ENCODE measurements at regions not wholly inside any gene's neighbourhood (a gene's known extent, or its start where the extent isn't known, plus 50 kb on each side); places are given as distances from the start of the nearest gene placed in this dataset.

DNA sequence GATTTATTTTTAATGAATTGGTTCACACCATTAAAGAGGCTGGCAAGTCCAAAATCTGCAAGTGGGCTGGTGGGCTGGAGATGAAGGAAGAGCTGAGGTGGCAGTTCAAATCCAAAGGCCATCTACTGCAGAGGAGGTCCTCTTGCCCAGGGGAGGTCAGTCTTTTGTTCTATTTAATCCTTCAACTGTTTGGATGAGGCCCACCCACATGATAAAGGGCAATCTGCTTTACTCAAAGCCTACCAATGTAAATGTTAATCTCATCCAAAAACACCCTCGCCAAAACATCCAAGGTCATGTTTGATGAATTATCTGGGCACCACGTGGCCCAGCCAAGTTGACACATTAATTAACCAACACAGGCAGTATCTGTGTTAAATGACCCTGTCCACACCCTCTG, 99.0 kb downstream of the RRAGC start:
- Histone ChIP-seq H3K4me1 (ENCODE audit: control insufficient read depth in 3 of 3, insufficient read depth in 3 of 3, low read length in 3 of 3) (no peaks in the 10 kb centered on the region), H3K36me3 (ENCODE audit: control insufficient read depth in 3 of 3, insufficient read depth in 3 of 3, low read length in 3 of 3) (no peaks in the 10 kb centered on the region), H3K27me3 (ENCODE audit: control insufficient read depth in 3 of 3, insufficient read depth in 3 of 3, low read length in 3 of 3) (peaks cover 6 to 14% (median 7%) of the 10 kb centered on the region in 3 donors), H3K9ac (ENCODE audit: low read depth in 1 of 3, low read length in 3 of 3) (no peak overlapping the region), H3K4me3 (ENCODE audit: low read length in 3 of 3) (no peak overlapping the region), H3K27ac (ENCODE audit: low read depth, low read length) (no peak overlapping the region), H3K9me3 (ENCODE audit: control insufficient read depth in 3 of 3, low read length in 3 of 3) (peaks cover 0 to 2% (median 0%) of the 10 kb centered on the region in 3 donors)

DNA sequence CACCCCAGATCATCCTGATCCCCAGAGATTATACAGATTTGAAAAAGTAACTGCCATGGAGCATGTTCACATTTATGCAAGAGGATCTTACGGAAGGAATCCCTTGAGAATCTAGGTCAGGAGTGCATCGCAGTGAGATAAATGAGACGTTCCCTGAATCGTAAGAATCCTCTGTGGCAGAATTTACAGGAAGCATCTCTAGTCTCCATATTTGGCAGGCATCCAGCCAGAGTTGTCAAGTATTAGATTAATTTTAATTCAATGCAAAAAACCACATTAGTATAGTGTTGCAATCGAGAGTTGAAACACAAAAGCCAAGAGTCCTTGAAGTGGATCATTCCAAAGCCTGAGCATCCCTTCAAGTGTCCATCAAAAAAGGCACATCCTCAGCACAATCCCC, 100.8 kb downstream of the RRAGC start:
- Histone ChIP-seq H3K9me3 (ENCODE audit: control insufficient read depth in 3 of 3, low read length in 3 of 3) (peaks cover 0 to 2% (median 0%) of the 10 kb centered on the region in 3 donors), H3K9ac (ENCODE audit: low read depth in 1 of 3, low read length in 3 of 3) (no peak overlapping the region), H3K27ac (ENCODE audit: low read depth, low read length) (no peak overlapping the region), H3K4me1 (ENCODE audit: control insufficient read depth in 3 of 3, insufficient read depth in 3 of 3, low read length in 3 of 3) (no peaks in the 10 kb centered on the region), H3K27me3 (ENCODE audit: control insufficient read depth in 3 of 3, insufficient read depth in 3 of 3, low read length in 3 of 3) (peaks cover 7 to 12% (median 12%) of the 10 kb centered on the region in 3 donors), H3K4me3 (ENCODE audit: low read length in 3 of 3) (no peak overlapping the region), H3K36me3 (ENCODE audit: control insufficient read depth in 3 of 3, insufficient read depth in 3 of 3, low read length in 3 of 3) (no peaks in the 10 kb centered on the region)

DNA sequence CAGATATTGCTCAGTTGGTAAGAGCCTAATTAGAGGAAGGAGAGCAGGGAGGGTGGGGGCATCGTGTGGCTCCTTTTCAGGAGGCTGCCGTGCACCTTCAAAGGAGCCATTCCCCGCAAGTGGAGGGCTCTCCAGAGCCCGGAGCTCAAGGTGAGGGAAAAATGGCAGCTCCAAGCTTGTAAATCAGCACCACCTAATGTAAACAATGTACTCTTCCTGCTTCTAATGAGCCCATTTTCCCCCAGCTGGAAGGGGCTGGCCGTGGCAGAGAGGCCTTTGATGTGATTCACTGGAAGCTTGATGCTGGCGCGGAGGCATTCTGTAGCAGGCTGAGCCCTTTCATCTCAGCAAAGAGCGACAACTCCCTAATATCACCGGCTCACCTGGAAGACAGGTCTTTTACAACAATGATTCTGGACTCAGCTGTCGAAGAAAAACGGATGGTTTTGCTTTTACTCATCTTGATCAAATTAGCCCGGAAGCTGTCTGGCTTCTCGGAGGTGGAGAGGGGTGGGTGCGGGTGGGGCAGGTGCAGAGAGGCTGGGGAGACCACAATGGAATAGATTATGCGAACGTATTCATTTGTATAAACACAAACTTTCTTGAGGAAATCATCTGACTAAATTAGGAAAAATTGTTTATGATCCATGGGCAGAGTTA, 112.5 kb downstream of the RRAGC start:
- no peaks in the 10 kb centered on the region for H3K9me3 ChIP-seq (ENCODE audit: control insufficient read depth in 3 of 3, low read length in 3 of 3)
- no peak overlapping the region for H3K4me3 ChIP-seq (ENCODE audit: low read length in 3 of 3)
- H3K27me3 ChIP-seq (ENCODE audit: control insufficient read depth in 3 of 3, insufficient read depth in 3 of 3, low read length in 3 of 3) = peaks cover under 1 to 9% (median 5%) of the 10 kb centered on the region in 3 donors
- H3K9ac ChIP-seq (ENCODE audit: low read depth in 1 of 3, low read length in 3 of 3) = no peak overlapping the region
- no peak overlapping the region for H3K27ac ChIP-seq (ENCODE audit: low read depth, low read length)
- H3K4me1 ChIP-seq (ENCODE audit: control insufficient read depth in 3 of 3, insufficient read depth in 3 of 3, low read length in 3 of 3) = no peaks in the 10 kb centered on the region
- H3K36me3 ChIP-seq (ENCODE audit: control insufficient read depth in 3 of 3, insufficient read depth in 3 of 3, low read length in 3 of 3) = no peaks in the 10 kb centered on the region

DNA sequence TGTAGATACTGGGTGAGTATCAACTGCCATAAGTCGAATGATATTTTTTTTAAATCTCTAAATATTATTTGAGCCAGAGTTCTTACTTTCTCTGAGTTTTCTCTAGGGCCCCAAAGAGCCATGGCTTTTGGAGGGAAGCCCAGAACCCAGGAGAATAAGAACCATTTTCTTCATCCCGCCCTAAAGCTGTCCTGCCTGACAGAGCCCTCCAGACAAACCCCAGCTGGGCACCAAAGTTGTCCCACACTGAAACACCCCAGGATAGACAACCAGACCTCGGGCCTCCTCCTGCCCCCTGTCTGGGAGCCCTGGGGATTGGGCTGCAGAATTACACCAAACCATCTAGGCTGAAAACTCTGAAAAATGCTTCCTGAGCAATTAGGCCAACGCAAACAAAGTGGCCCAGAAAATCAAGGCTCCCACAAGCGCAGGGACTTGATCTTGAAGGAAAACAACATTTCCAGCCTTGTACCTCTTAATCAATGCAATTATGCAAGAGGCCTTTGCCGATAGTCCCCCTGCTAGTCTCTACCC, 113.1 kb downstream of the RRAGC start:
- Histone ChIP-seq H3K9ac (ENCODE audit: low read depth in 1 of 3, low read length in 3 of 3) (no peak overlapping the region), H3K27me3 (ENCODE audit: control insufficient read depth in 3 of 3, insufficient read depth in 3 of 3, low read length in 3 of 3) (peaks cover 0 to 5% (median 5%) of the 10 kb centered on the region in 3 donors), H3K36me3 (ENCODE audit: control insufficient read depth in 3 of 3, insufficient read depth in 3 of 3, low read length in 3 of 3) (no peaks in the 10 kb centered on the region), H3K4me3 (ENCODE audit: low read length in 3 of 3) (no peak overlapping the region), H3K4me1 (ENCODE audit: control insufficient read depth in 3 of 3, insufficient read depth in 3 of 3, low read length in 3 of 3) (no peaks in the 10 kb centered on the region), H3K9me3 (ENCODE audit: control insufficient read depth in 3 of 3, low read length in 3 of 3) (no peaks in the 10 kb centered on the region), H3K27ac (ENCODE audit: low read depth, low read length) (no peak overlapping the region)

DNA sequence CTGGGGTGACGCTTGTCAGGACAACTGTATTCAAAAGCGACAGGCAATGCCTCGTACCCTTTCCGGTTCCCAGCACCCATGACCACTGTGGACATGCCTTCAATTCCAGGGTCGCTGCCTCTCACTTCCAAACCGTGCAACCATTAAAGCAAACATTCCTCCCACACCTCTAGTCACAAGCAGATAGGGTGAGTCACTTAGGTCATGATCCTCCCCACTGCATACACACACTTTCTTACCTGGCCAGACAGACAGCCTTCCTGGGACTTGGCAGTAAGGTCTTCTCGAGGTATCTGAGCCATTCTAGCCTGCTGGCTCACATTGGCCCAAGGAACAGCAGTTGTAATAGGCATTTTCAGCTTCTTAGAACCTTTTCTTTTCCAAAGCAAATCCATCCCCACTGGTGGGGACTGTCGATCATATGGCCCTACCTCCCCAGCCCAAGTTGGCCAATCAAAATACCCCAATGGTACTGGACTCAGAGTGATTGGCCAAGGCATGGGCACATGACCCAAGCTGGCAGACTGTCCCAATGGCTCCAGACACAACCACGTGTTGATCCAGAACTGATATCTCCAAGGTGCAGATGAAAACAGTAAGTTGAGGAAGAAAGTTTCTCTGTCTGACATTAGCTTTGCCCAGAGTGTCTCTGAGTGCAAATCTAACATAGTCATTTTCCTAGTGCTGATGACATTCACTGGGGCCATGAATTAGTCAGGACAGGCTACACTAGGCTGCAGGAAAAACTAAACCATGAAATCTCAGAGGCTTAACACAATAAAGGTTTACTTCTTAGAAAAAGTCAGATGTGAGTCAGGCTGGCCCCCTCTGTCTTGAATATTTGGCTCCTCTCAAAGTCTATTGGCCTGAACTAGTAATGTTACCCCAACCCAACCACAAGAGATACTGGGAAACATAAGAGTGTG, 113.8 kb downstream of the RRAGC start:
- Histone ChIP-seq H3K4me1 (ENCODE audit: control insufficient read depth in 3 of 3, insufficient read depth in 3 of 3, low read length in 3 of 3) (no peaks in the 10 kb centered on the region), H3K9me3 (ENCODE audit: control insufficient read depth in 3 of 3, low read length in 3 of 3) (no peaks in the 10 kb centered on the region), H3K9ac (ENCODE audit: low read depth in 1 of 3, low read length in 3 of 3) (no peak overlapping the region), H3K4me3 (ENCODE audit: low read length in 3 of 3) (no peak overlapping the region), H3K27ac (ENCODE audit: low read depth, low read length) (no peak overlapping the region), H3K27me3 (ENCODE audit: control insufficient read depth in 3 of 3, insufficient read depth in 3 of 3, low read length in 3 of 3) (peaks cover 0 to 5% (median 5%) of the 10 kb centered on the region in 3 donors), H3K36me3 (ENCODE audit: control insufficient read depth in 3 of 3, insufficient read depth in 3 of 3, low read length in 3 of 3) (no peaks in the 10 kb centered on the region)

DNA sequence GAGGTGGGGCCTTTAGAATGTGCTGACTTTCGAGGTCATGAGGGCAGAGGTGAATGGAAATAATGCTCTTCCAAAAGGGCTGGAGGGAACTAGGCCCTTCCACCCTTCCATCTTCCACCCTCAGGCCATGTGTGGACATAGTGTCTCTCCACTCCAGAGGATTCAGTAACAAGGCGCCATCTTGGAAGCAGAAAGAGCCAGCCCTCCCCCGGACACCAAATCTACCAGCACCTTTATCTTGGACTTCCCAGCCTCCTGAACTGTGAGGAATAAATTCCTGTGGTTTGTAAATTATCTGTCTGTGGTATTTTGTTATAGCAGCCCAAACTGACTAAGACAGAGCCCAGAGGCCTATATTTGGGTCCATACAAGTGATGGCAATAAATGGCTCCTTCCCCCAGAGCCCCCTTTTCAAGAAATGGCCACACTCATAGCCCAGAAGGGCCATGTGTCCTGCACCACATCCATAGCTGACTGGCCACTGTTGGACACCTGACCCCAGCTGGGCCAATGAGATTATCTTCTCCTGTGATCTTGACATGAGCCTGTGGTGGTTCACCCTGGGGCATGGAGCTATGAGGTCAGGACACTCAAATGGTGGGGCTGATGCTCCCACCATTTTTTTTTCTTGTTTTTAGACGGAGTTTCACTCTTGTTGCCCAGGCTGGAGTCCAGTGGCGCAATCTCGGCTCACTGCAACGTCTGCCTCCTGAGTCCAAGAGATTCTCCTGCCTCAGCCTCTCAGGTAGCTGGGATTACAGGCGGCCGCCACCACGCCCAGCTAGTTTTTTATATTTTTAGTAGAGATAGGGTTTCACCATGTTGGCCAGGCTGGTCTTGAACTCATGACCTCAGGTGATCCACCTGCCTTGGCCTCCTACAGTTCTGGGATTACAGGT, 114.9 kb downstream of the RRAGC start:
- Histone ChIP-seq H3K27me3 (ENCODE audit: control insufficient read depth in 3 of 3, insufficient read depth in 3 of 3, low read length in 3 of 3) (peaks cover 0 to 5% (median 5%) of the 10 kb centered on the region in 3 donors), H3K27ac (ENCODE audit: low read depth, low read length) (no peak overlapping the region), H3K4me3 (ENCODE audit: low read length in 3 of 3) (no peak overlapping the region), H3K36me3 (ENCODE audit: control insufficient read depth in 3 of 3, insufficient read depth in 3 of 3, low read length in 3 of 3) (no peaks in the 10 kb centered on the region), H3K4me1 (ENCODE audit: control insufficient read depth in 3 of 3, insufficient read depth in 3 of 3, low read length in 3 of 3) (no peaks in the 10 kb centered on the region), H3K9ac (ENCODE audit: low read depth in 1 of 3, low read length in 3 of 3) (no peak overlapping the region), H3K9me3 (ENCODE audit: control insufficient read depth in 3 of 3, low read length in 3 of 3) (no peaks in the 10 kb centered on the region)

DNA sequence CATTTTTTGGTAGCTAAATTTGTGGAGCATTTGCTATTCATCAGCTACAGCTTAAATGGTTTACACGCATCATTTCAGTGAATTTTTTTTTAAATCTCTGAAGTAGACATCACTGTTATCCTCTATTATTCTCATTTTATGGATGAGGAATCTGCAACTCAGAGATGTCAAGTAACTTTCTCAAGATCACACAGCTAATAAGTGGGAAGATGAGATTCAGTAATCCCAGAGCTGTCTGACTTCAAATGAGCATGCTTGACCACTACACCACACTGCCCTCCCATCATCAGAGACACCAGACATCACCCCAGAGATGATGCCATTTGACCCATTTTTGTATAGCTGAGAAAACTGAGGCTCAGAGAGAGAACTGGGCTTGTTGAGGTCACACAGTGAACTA, 116.4 kb downstream of the RRAGC start:
- no peak overlapping the region for H3K4me3 ChIP-seq (ENCODE audit: low read length in 3 of 3)
- H3K9ac ChIP-seq (ENCODE audit: low read depth in 1 of 3, low read length in 3 of 3) = no peak overlapping the region
- H3K27ac ChIP-seq (ENCODE audit: low read depth, low read length) = no peak overlapping the region
- peaks cover 2 to 9% (median 8%) of the 10 kb centered on the region in 3 donors for H3K27me3 ChIP-seq (ENCODE audit: control insufficient read depth in 3 of 3, insufficient read depth in 3 of 3, low read length in 3 of 3)
- no peaks in the 10 kb centered on the region for H3K9me3 ChIP-seq (ENCODE audit: control insufficient read depth in 3 of 3, low read length in 3 of 3)
- H3K36me3 ChIP-seq (ENCODE audit: control insufficient read depth in 3 of 3, insufficient read depth in 3 of 3, low read length in 3 of 3) = no peaks in the 10 kb centered on the region
- H3K4me1 ChIP-seq (ENCODE audit: control insufficient read depth in 3 of 3, insufficient read depth in 3 of 3, low read length in 3 of 3) = no peaks in the 10 kb centered on the region

DNA sequence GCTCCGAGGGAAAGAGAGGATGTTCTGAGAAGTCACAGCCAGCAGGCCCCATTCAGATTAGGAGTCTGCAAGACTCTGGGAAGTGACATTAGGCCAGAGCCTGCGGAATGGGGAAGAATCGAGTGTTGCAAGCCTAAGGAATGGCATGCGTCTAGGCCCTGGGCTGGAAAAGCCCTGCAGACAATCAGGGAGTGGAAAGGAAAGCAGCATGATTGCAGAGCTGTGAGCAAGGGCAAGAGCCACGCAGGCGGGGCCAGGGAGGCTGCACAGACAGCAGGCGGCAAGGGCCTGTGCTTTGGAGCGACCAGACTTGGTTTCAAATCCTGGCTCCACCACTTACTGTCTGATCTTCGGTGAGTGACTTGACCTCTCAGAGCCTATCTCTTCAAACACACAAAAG, 118.2 kb downstream of the RRAGC start:
- no peaks in the 10 kb centered on the region for H3K4me1 ChIP-seq (ENCODE audit: control insufficient read depth in 3 of 3, insufficient read depth in 3 of 3, low read length in 3 of 3)
- H3K27me3 ChIP-seq (ENCODE audit: control insufficient read depth in 3 of 3, insufficient read depth in 3 of 3, low read length in 3 of 3) = peaks cover 3 to 9% (median 3%) of the 10 kb centered on the region in 3 donors
- H3K9ac ChIP-seq (ENCODE audit: low read depth in 1 of 3, low read length in 3 of 3) = no peak overlapping the region
- H3K9me3 ChIP-seq (ENCODE audit: control insufficient read depth in 3 of 3, low read length in 3 of 3) = no peaks in the 10 kb centered on the region
- no peak overlapping the region for H3K27ac ChIP-seq (ENCODE audit: low read depth, low read length)
- no peaks in the 10 kb centered on the region for H3K36me3 ChIP-seq (ENCODE audit: control insufficient read depth in 3 of 3, insufficient read depth in 3 of 3, low read length in 3 of 3)
- no peak overlapping the region for H3K4me3 ChIP-seq (ENCODE audit: low read length in 3 of 3)

DNA sequence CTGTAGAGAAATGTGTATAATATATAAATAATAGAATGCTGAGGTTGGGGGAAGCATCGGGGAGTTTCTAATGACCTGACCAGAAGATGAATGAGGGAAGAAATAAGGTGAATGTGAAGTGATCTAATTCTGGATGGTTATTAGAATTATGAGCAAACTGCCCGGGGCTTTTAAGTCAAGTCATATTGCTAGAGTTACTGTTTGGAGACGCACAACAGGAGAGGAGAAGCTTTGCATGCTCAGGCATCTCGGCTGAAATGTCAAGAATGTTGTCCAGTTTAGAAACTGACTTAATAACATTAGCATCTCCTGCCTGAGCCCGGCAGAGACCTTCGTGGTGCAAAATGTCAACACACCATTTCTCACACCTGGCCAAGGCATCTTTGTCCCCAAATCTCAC, 119.1 kb downstream of the RRAGC start:
- Histone ChIP-seq H3K27ac (ENCODE audit: low read depth, low read length) (no peak overlapping the region), H3K27me3 (ENCODE audit: control insufficient read depth in 3 of 3, insufficient read depth in 3 of 3, low read length in 3 of 3) (peaks cover 3 to 14% (median 5%) of the 10 kb centered on the region in 3 donors), H3K9me3 (ENCODE audit: control insufficient read depth in 3 of 3, low read length in 3 of 3) (no peaks in the 10 kb centered on the region), H3K9ac (ENCODE audit: low read depth in 1 of 3, low read length in 3 of 3) (no peak overlapping the region), H3K4me1 (ENCODE audit: control insufficient read depth in 3 of 3, insufficient read depth in 3 of 3, low read length in 3 of 3) (no peaks in the 10 kb centered on the region), H3K4me3 (ENCODE audit: low read length in 3 of 3) (no peak overlapping the region), H3K36me3 (ENCODE audit: control insufficient read depth in 3 of 3, insufficient read depth in 3 of 3, low read length in 3 of 3) (no peaks in the 10 kb centered on the region)

Data from skeletal muscle tissue (tissue), 3 donors.